HG02678 (cell line): ENCODE measurements at regions not wholly inside any gene's neighbourhood (a gene's known extent, or its start where the extent isn't known, plus 50 kb on each side); places are given as distances from the start of the nearest gene placed in this dataset.

Source experiments
- ATAC-seq: cut with Tn5 transposase; IDR thresholded peaks from one replicate; pipeline ENCODE4 v1.9.1; 2021; ENCODE audit warnings: mild to moderate bottlenecking, moderate library complexity; ENCODE audit not compliant: unreplicated experiment

- ATAC-seq, result no peak
Observed at GRCh38 chr7:24510759-24511158, 62.5 kb upstream of the PALS2 start.

GRCh38 chr7:24517166-24517565 lies 56.1 kb upstream of the PALS2 start:
- ATAC-seq, result no peak

DNA sequence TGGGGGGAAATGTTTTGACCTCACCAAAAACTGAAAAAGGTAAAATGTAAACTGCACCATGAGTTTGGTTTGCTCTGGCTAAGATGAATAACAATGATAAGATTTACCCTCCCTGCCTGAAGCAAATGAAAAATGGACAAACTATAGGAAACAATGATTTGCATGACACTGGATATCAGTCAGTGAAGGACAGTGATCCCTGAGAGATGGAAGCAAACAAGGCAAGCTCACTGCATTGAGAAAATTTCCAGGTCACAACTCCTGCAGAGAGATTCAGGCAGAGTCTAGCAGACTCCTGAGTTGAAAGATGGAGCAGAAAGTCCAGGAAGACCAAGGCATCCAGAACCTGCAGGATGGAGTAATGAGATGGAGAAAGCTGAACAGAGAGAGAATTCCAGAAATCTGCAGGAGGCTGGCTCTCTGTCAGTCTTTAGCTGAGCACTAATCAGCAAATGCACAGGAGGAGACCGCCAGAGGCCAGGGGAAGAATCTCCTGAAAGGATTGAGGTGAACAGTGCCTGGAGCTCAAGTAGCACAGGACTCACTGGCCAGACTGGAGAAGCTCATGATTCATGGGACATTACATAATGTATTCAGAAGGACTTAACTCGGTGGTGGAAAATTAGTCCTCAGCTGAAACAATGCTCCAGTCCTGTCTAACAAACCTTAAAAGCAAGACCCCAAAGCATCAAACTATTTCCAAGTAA lies 51.2 kb upstream of the PALS2 start:
- ATAC-seq, result no peak
